ENCODE measurements at regions not wholly inside any gene's neighbourhood (a gene's known extent, or its start where the extent isn't known, plus 50 kb on each side); places are given as distances from the start of the nearest gene placed in this dataset.

GRCh38 chr2:82793711-82794435, 1665.2 kb downstream of the SUCLG1 start:
- no peaks in the 10 kb centered on the region for H3K4me1 ChIP-seq (ENCODE audit: control insufficient read depth, insufficient read depth, low read length)
- H3K36me3 ChIP-seq (ENCODE audit: control insufficient read depth in 2 of 2, insufficient read depth in 1 of 2, low read length in 2 of 2): no peaks in the 10 kb centered on the region
- H3K4me3 ChIP-seq (ENCODE audit: low read depth, low read length): no peak overlapping the region
- H3K27ac ChIP-seq (ENCODE audit: extremely low read depth, low read depth, low read length): no peak overlapping the region
- POLR2A ChIA-PET: no interaction called here
- no peak for TF ChIP-seq ZSCAN16 (tag by site-specific recombination; IDR thresholded peaks at IDR 0.05)
- no peak for TF ChIP-seq ZNF660 (tag by site-specific recombination; IDR thresholded peaks at IDR 0.05)
- no peak for TF ChIP-seq ZNF169 (tag by site-specific recombination; IDR thresholded peaks at IDR 0.05)
- H3K9me3 ChIP-seq (ENCODE audit: control insufficient read depth, insufficient read depth, low read depth, low read length): no peaks in the 10 kb centered on the region
- CTCF ChIA-PET: no interaction called here

GRCh38 chr2:82792316-82792715, 1666.8 kb downstream of the SUCLG1 start:
- Histone ChIP-seq H3K4me3 (ENCODE audit: low read depth, low read length) (no peak overlapping the region), H3K9me3 (ENCODE audit: control insufficient read depth, insufficient read depth, low read depth, low read length) (no peaks in the 10 kb centered on the region), H3K27ac (ENCODE audit: extremely low read depth, low read depth, low read length) (no peak overlapping the region), H3K36me3 (ENCODE audit: control insufficient read depth in 2 of 2, insufficient read depth in 1 of 2, low read length in 2 of 2) (no peaks in the 10 kb centered on the region), H3K4me1 (ENCODE audit: control insufficient read depth, insufficient read depth, low read length) (no peaks in the 10 kb centered on the region)
- ChIA-PET CTCF (no interaction called here), POLR2A (no interaction called here)
- TF ChIP-seq ZNF335 (tag by site-specific recombination; conservative IDR thresholded peaks at IDR 0.05) (no peak), PRDM2 (tag by site-specific recombination; IDR thresholded peaks at IDR 0.05; ENCODE audit: borderline replicate concordance) (no peak), ZNF580 (tag by site-specific recombination; IDR thresholded peaks at IDR 0.05) (no peak), GLI2 (tag by site-specific recombination; IDR thresholded peaks at IDR 0.05; ENCODE audit: borderline replicate concordance, low read depth) (no peak), ZFP69B (tag by site-specific recombination; IDR thresholded peaks at IDR 0.05) (no peak)

- no peaks in the 10 kb centered on the region for H3K4me1 ChIP-seq (ENCODE audit: control insufficient read depth, insufficient read depth, low read length)
- H3K36me3 ChIP-seq (ENCODE audit: control insufficient read depth in 2 of 2, insufficient read depth in 1 of 2, low read length in 2 of 2): no peaks in the 10 kb centered on the region
- POLR2A ChIA-PET: no interaction called here
- no peaks in the 10 kb centered on the region for H3K9me3 ChIP-seq (ENCODE audit: control insufficient read depth, insufficient read depth, low read depth, low read length)
- CTCF ChIA-PET: no interaction called here
- TF ChIP-seq ZNF302 (tag by site-specific recombination; IDR thresholded peaks at IDR 0.05; ENCODE audit: low read depth) (no peak), ZBTB1 (tag by site-specific recombination; IDR thresholded peaks at IDR 0.05) (no peak), ZNF514 (tag by site-specific recombination; IDR thresholded peaks at IDR 0.05) (no peak)
- H3K27ac ChIP-seq (ENCODE audit: extremely low read depth, low read depth, low read length): no peak overlapping the region
- no peak overlapping the region for H3K4me3 ChIP-seq (ENCODE audit: low read depth, low read length)
Measured at GRCh38 chr2:82790206-82791021, 1668.7 kb downstream of the SUCLG1 start.

All from HEK293 (cell line).